ENCODE measurements at regions not wholly inside any gene's neighbourhood (a gene's known extent, or its start where the extent isn't known, plus 50 kb on each side); places are given as distances from the start of the nearest gene placed in this dataset.

GRCh38 chr11:130529366-130529765 lies 80.9 kb downstream of the ADAMTS15 start:
- H2BK15ac ChIP-seq (ENCODE audit: low read depth, low read length), result no peak overlapping the region
- no peaks in the 10 kb centered on the region for H3K79me1 ChIP-seq (ENCODE audit: insufficient read depth, low read depth, low read length, poor library complexity, severe bottlenecking)
- H2BK120ac ChIP-seq (ENCODE audit: low read depth, low read length, poor library complexity, severe bottlenecking), result no peak overlapping the region
- H2BK12ac ChIP-seq (ENCODE audit: insufficient read length, low read depth, low read length), result no peak overlapping the region
- H3K9ac ChIP-seq (ENCODE audit: extremely low read depth, insufficient read length, low read length), result no peak overlapping the region
- peaks cover 12% of the 10 kb centered on the region for H3K27me3 Mint-ChIP-seq (ENCODE audit: low read depth)
- no peaks in the 10 kb centered on the region for H3K9me3 Mint-ChIP-seq
- H3K36me3 Mint-ChIP-seq (ENCODE audit: insufficient read depth in 1 of 3, low read depth in 3 of 3), result no peaks in the 10 kb centered on the region
- H2BK5ac ChIP-seq (ENCODE audit: insufficient read length, low read length), result no peak overlapping the region
- no peaks in the 10 kb centered on the region for H3K27me3 ChIP-seq (ENCODE audit: insufficient read depth, low read length)
- no peaks in the 10 kb centered on the region for H3K79me2 ChIP-seq (ENCODE audit: insufficient read depth, low read length)
- H3T11ph ChIP-seq (ENCODE audit: low read length), result no peak overlapping the region
- H3K18ac ChIP-seq (ENCODE audit: insufficient read length, low read depth, low read length), result no peak overlapping the region
- no peak overlapping the region for H4K91ac ChIP-seq (ENCODE audit: insufficient read length, low read depth, low read length)
- no peak overlapping the region for H4K5ac ChIP-seq (ENCODE audit: insufficient read length, low read depth, low read length)
- H3K4me1 ChIP-seq (ENCODE audit: insufficient read depth, low read length), result no peaks in the 10 kb centered on the region
- H3K56ac ChIP-seq (ENCODE audit: insufficient read length, low read depth, low read length), result no peak overlapping the region
- H3K23ac ChIP-seq (ENCODE audit: insufficient read length, low read depth, low read length), result no peak overlapping the region
- no peak overlapping the region for H3K27ac Mint-ChIP-seq
- no peak overlapping the region for H2AK5ac ChIP-seq (ENCODE audit: insufficient read length, low read length)
- no peak overlapping the region for H3K4ac ChIP-seq (ENCODE audit: low read depth, low read length)
- DNase-seq, result no peak
- H3K14ac ChIP-seq (ENCODE audit: insufficient read depth, low read length), result no peak overlapping the region
- H3K4me2 ChIP-seq (ENCODE audit: insufficient read depth, insufficient read length, low read length), result no peak overlapping the region
- no CpG with 5 or more reads among the region's 5 CpGs for WGBS (ENCODE audit: extremely low coverage, insufficient read length, low lambda C conversion rate)
- TF ChIP-seq CTCF (conservative IDR thresholded peaks at IDR 0.05), result no peak
- H3K4me3 Mint-ChIP-seq, result no peak overlapping the region
- H3K9me3 ChIP-seq (ENCODE audit: control insufficient read depth, low read depth, low read length), result no peaks in the 10 kb centered on the region
- H2BK20ac ChIP-seq (ENCODE audit: low read depth, low read length, poor library complexity, severe bottlenecking), result no peak overlapping the region
- no peak overlapping the region for H4K8ac ChIP-seq (replicated peaks; ENCODE audit: insufficient read length, low read depth, low read length)
- H3K4me1 Mint-ChIP-seq, result peaks cover 0 to 7% of the 10 kb centered on the region in 2 experiments; a peak in 3 of 4 replicates
- H3K23me2 ChIP-seq (ENCODE audit: insufficient read length, low read depth, low read length, poor library complexity, severe bottlenecking), result no peaks in the 10 kb centered on the region
- no peaks in the 10 kb centered on the region for H4K20me1 ChIP-seq (ENCODE audit: control insufficient read depth, insufficient read depth, insufficient read length)
- H2AFZ ChIP-seq (ENCODE audit: low read length), result no peak overlapping the region
- H3K27ac ChIP-seq (ENCODE audit: insufficient read length, low read depth, low read length), result no peak overlapping the region

Data from H9 (cell line).